ENCODE measurements at regions not wholly inside any gene's neighbourhood (a gene's known extent, or its start where the extent isn't known, plus 50 kb on each side); places are given as distances from the start of the nearest gene placed in this dataset.
"Not testable (repeated sequence)": the region's sequence is repeated elsewhere in the genome, so short reads cannot be mapped to it uniquely, and the experiment has no call there.

DNA sequence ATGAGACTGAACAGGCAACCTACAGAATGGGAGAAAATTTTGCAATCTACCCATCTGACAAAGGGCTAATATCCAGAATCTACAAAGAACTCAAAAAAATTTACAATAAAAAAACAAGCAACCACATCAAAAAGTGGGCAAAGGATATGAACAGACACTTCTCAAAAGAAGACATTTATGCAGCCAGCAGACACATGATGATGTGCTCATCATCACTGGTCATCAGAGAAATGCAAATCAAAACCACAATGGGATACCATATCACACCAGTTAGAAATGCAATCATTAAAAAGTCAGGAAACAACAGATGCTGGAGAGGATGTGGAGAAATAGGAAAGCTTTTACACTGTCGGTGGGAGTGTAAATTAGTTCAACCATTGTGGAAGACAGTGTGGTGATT lies 51.7 kb upstream of the PAXBP1 start:
- DNase-seq = not testable (repeated sequence)

DNA sequence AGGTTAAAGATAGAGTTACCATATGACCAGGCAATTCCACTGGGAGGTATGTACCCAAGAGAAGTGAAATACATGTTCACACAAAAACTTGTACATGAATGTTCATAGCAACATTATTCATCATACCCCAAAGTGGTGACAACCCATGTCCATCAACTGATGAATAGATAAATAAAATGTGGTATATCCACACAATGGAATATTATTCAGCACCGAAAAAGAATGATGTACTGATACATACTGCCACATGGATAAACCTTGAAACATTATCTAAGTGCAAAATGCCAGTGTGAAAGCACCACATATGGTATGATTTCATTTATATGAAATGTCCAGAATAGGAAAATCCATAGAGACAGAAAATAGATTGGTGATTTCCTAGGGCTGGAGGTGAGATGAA lies 53.4 kb upstream of the PAXBP1 start:
- DNase-seq = no peak

DNA sequence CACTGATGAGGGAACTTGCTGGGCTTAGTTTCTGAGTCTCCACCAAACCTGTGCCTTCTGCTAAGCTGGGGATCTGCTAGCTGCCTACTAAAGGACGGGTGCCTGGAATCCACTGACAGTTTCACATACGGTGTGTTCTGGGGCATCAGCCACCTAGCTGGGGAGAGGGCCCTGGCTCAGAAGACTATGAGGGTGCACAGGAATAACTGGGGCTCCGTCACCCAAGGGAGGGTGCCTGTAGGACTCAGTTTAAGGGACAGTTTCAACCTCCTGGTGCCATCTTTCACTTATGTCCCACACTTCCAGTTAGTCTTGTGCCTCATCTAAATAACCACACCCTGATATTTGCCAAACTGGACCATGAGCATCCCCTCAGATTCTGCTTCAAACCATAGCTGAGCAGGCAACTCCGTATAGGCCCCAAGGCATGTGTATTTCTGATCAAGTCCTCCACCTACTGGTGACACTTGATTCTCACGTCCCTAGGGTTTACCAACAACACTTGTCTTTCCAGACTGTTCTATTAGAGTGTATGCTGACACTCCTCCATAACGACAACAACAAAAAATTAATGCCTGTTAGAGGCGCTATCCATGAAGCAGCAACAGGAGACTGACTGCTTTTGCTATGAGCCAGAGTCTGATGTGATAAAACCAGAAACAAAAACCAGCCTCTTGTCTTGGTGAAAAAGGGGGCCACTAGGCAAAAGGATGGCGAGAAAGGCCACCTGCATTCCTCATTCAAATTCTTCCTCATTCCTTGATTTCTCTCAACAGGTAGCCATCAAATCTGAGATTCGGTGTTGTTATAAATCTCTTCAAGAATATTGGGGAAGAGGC lies 55.0 kb upstream of the PAXBP1 start:
- DNase-seq = peak; percentile 84

DNA sequence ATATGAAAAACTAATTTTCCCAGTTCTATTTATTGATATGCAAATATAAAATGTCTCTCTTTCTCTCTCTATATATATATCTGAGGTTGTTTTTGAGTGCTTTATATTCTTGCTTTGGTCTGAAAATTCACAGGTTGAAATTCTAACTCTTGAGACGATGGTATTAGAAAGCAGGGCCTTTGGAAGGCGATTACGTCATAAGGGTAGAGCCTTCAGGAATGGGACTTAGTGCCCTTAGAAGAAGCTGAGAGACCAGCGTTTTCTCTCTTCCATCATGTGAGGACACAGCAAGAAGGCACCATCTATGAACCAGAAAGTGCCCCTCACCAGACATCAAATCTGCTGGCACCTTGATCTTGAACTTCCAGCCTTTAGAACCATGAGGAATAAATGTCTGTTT lies 57.4 kb upstream of the PAXBP1 start:
- no peak for DNase-seq

DNA sequence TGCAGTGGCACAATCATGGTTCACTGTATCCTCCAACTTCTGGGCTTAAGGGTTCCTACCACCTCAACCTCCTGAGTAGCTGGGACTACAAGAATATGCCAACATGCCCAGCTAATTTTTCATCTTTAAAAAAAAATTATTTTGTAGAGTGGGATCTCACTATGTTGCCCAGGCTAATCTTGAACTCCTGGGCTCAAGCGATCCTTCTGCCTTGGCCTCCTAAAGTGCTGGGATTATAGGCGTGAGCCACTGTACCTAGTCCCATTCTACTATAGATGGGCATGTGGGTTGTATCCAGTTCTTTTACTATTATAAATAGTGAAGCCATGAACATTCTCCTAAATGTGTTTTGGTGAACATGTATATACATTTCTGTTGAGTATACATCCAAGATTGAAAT lies 57.9 kb upstream of the PAXBP1 start:
- DNase-seq = no peak

DNA sequence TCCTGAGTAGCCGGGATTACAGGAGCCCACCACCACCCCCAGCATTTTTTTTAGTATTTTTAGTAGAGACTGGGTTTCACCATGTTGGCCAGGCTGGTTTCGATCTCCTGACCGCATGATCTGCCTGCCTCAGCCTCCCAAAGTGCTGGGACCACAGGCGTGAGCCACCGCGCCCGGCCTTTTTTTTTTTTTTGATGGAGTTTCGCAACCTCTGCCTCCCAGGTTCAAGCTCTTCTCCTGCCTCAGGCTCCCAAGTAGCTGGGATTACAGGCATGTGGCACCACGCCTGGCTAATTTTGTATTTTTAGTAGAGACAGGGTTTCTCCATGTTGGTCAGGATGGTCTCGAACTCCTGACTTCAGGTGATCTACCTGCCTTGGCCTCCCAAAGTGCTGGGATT lies 60.2 kb upstream of the PAXBP1 start:
- DNase-seq = not testable (repeated sequence)

GRCh38 chr21:32834211-32834915 lies 62.8 kb upstream of the PAXBP1 start:
- DNase-seq = no peak

- no peak for DNase-seq
These were observed 63.3 kb upstream of the PAXBP1 start for GRCh38 chr21:32834916-32835235.

- DNase-seq = no peak
These were observed 70.6 kb upstream of the PAXBP1 start for GRCh38 chr21:32842146-32842545.

GRCh38 chr21:32843561-32843960 lies 72.0 kb upstream of the PAXBP1 start:
- no peak for DNase-seq

DNA sequence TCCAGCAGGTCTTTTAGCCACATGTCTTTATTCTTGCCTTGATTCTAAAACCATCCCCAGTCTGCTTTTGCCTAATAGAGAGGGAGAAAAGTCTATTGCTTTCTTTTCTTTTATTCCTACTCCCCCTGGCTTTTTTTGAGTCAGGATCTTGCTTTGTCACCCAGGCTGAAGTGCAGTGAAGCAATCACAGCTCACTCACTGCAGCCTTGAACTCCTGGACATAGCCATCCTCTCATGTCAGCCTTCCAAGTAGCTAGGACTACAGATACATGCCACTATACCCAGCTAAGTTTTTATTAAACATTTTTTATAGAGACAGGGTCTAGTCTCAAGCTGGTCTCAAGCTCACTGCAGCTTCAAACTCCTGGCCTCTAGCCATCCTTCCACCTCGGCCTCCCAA lies 72.5 kb upstream of the PAXBP1 start:
- no peak for DNase-seq

- no peak for DNase-seq
These were observed 73.3 kb upstream of the PAXBP1 start for GRCh38 chr21:32844653-32845436.

DNA sequence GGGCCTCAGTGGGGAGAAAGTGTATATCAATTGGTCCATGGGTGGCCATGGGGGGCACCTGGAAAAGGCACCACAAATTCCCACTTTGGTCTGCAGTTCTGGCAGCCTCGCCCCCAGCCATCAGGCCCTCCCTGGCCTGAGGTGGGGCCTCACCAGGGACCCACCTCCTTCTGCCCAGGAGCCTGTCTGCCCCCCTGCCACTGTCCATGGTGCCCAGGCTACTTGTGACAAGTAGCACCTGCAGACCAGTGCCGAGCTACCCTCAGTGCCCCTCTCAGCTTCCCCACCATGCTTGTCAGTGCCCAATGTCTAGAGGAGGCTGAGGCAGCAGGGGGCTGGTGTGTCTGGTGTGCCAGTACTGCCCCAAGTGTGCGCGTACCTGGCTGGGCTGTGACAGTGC lies 87.1 kb upstream of the PAXBP1 start:
- no peak for DNase-seq

GRCh38 chr21:32860399-32860798 lies 88.8 kb upstream of the PAXBP1 start:
- DNase-seq = no peak

- DNase-seq = no peak
These were observed 90.3 kb upstream of the PAXBP1 start for GRCh38 chr21:32861866-32862265.

GRCh38 chr21:32867597-32867996 lies 96.0 kb upstream of the PAXBP1 start:
- no peak for DNase-seq

DNA sequence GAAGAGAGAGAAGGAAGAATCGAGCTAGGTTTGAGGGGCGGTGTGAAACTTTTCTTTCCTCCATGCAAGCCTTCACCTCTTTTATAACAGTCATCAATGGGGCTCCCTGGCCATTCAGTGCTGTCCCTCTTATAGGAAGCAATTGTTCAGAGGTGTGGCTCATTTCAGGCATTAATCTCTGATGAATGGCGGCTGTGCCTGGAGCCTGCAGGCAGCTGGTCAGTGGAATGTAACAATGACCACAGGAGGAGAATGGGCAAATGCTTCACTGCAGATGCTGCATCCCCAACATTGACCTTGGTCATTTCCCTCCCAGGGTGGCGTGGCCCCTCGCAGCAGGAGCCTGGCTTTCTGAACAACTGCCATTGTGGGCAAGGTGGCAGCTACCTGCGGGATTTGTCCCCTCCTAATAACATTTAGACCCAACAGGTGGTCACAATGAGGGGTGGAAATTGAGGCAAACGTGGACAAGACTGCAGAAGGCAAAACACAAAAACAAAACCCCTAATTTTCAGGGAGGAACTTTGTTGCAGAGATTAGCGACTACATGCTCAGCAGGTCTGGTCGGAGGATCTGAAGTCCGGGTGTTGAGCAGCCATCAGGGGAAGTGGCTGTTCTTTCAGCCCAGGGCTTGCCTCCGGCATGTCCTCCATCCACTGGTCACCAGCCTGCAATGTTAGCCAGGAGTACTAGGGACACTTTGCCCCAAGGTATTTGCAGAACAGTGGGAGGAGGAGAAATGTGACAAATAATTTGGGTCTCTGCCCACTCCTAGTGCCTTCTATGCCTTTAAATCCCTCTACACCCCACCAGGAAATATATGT lies 97.3 kb upstream of the PAXBP1 start:
- DNase-seq = no peak

GRCh38 chr21:32869459-32869858 lies 97.9 kb upstream of the PAXBP1 start:
- no peak for DNase-seq

DNA sequence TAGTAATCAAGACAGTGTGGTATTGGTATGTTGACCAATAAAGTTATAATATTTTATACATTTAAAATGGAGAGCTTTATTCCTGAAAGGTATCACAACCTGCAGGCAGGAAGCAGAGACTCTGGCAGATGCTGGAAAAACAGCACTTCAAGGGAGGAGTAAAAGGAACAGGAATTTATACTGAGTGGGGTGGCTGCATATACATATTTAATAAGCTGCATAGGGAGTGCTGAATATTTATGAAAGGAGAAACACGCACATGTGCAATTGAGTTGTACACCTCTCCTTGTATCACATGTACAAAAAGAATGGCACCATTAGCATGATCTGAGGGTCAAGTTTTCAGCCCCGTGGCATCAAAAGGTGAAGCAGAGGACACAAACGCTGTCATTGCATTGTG lies 104.9 kb upstream of the PAXBP1 start:
- no peak for DNase-seq

DNA sequence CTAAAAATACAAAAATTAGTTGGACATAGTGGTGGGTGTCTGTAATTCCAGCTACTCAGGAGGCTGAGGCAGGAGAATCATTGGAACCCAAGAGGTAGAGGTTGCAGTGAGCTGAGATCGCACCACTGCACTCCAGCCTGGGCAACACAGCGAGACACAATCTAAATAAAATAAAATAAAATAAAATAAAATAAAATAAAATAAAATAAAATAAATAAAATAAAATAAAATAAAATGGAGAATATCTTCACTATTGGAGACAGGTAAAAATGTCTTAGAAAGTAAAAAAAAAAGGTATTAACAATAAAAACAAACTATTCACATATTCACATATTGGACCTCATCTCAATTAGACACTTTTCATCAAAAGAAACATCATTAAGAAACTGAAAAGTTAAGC lies 106.3 kb upstream of the PAXBP1 start:
- DNase-seq = not testable (repeated sequence)

DNA sequence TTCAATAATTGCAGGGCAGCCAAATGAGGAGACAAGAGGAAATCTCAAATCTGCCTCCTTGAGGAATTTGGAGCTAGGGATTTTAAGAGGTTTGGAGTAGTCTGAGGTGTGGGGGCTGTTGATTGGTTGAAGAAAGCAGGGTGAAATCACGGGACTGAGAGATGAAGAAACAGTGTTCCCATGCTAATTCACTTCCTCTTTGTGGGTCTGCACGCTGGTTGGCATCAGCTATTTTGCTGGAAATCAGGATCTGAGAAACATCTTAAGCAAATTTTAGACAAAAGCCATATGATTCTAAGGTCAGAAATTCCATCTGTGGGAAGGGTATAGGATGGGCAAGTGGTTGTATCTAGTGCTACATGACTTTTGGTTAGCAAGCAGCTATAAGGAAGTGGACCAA lies 107.1 kb upstream of the PAXBP1 start:
- peak; percentile 4 for DNase-seq

DNA sequence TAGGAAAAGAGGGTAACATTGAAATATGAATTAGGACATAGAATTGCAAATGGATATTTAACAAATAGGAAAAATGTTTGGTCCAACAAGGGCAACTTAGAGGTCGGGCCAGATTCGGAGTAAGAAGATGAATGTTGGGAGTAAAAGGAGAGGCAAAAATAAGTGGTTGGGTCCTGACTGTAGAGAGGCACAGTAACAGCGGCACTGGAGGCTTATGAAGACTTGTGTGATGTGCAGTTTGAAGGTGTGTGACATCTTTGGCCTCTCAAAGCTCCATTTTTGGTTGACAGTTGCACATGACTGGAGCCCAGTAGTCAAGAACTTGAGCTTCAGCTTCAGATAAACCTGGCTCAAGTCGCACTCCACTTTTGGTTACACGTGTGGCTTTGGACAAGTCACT lies 109.9 kb upstream of the PAXBP1 start:
- DNase-seq = no peak

GRCh38 chr21:32884062-32884461 lies 112.5 kb upstream of the PAXBP1 start:
- DNase-seq = no peak
